Mucosa of stomach (tissue), 1 donor: ENCODE measurements at regions not wholly inside any gene's neighbourhood (a gene's known extent, or its start where the extent isn't known, plus 50 kb on each side); places are given as distances from the start of the nearest gene placed in this dataset.

Source experiments
- H3K27me3 ChIP-seq: one replicate; pipeline ENCODE4 v1.7.0; 2013; ENCODE audit warnings: mild to moderate bottlenecking, low read length; ENCODE audit not compliant: control insufficient read depth, insufficient read depth
- H3K36me3 ChIP-seq: one replicate; pipeline ENCODE4 v1.7.0; 2013; ENCODE audit warnings: low read length; ENCODE audit not compliant: control insufficient read depth, insufficient read depth
- H3K4me1 ChIP-seq: one replicate; pipeline ENCODE4 v1.7.0; 2013; ENCODE audit warnings: mild to moderate bottlenecking, low read length; ENCODE audit not compliant: control insufficient read depth, insufficient read depth
- H3K4me3 ChIP-seq: one replicate; pipeline ENCODE4 v1.7.0; 2013; ENCODE audit warnings: low read length
- H3K9ac ChIP-seq: one replicate; pipeline ENCODE4 v1.7.0; 2013; ENCODE audit warnings: mild to moderate bottlenecking, low read length, moderate library complexity
- H3K9me3 ChIP-seq: one replicate; pipeline ENCODE4 v1.7.0; 2013; ENCODE audit warnings: mild to moderate bottlenecking, low read length, moderate library complexity; ENCODE audit not compliant: control insufficient read depth
- donor health status: Pancreatic carcinoma.

- Histone ChIP-seq H3K9ac (no peak overlapping the region), H3K4me3 (no peak overlapping the region), H3K27me3 (no peaks in the 10 kb centered on the region), H3K4me1 (no peaks in the 10 kb centered on the region), H3K36me3 (no peaks in the 10 kb centered on the region), H3K9me3 (no peaks in the 10 kb centered on the region)
Measured at GRCh38 chr11:134822897-134823296, 410.9 kb upstream of the B3GAT1 start.

GRCh38 chr11:134821422-134821821 lies 409.4 kb upstream of the B3GAT1 start:
- H3K9me3 ChIP-seq, result no peaks in the 10 kb centered on the region
- H3K9ac ChIP-seq, result no peak overlapping the region
- H3K4me3 ChIP-seq, result no peak overlapping the region
- no peaks in the 10 kb centered on the region for H3K36me3 ChIP-seq
- H3K4me1 ChIP-seq, result no peaks in the 10 kb centered on the region
- H3K27me3 ChIP-seq, result no peaks in the 10 kb centered on the region

GRCh38 chr11:134819041-134819440 lies 407.0 kb upstream of the B3GAT1 start:
- Histone ChIP-seq H3K4me1 (no peaks in the 10 kb centered on the region), H3K27me3 (no peaks in the 10 kb centered on the region), H3K9ac (no peak overlapping the region), H3K4me3 (no peak overlapping the region), H3K9me3 (no peaks in the 10 kb centered on the region), H3K36me3 (no peaks in the 10 kb centered on the region)

GRCh38 chr11:134818516-134818915 lies 406.5 kb upstream of the B3GAT1 start:
- H3K9ac ChIP-seq, result no peak overlapping the region
- no peaks in the 10 kb centered on the region for H3K4me1 ChIP-seq
- H3K9me3 ChIP-seq, result no peaks in the 10 kb centered on the region
- H3K4me3 ChIP-seq, result no peak overlapping the region
- H3K36me3 ChIP-seq, result no peaks in the 10 kb centered on the region
- H3K27me3 ChIP-seq, result no peaks in the 10 kb centered on the region

- H3K36me3 ChIP-seq, result no peaks in the 10 kb centered on the region
- no peak overlapping the region for H3K9ac ChIP-seq
- H3K27me3 ChIP-seq, result no peaks in the 10 kb centered on the region
- H3K4me3 ChIP-seq, result no peak overlapping the region
- no peaks in the 10 kb centered on the region for H3K4me1 ChIP-seq
- H3K9me3 ChIP-seq, result no peaks in the 10 kb centered on the region
Measured at GRCh38 chr11:134815404-134815803, 403.4 kb upstream of the B3GAT1 start.

GRCh38 chr11:134807997-134808396 lies 396.0 kb upstream of the B3GAT1 start:
- Histone ChIP-seq H3K9me3 (no peaks in the 10 kb centered on the region), H3K36me3 (no peaks in the 10 kb centered on the region), H3K4me3 (no peak overlapping the region), H3K27me3 (no peaks in the 10 kb centered on the region), H3K4me1 (no peaks in the 10 kb centered on the region), H3K9ac (no peak overlapping the region)

GRCh38 chr11:134802598-134802997 lies 390.6 kb upstream of the B3GAT1 start:
- no peaks in the 10 kb centered on the region for H3K36me3 ChIP-seq
- no peak overlapping the region for H3K9ac ChIP-seq
- peaks cover 8% of the 10 kb centered on the region for H3K27me3 ChIP-seq
- no peaks in the 10 kb centered on the region for H3K9me3 ChIP-seq
- H3K4me3 ChIP-seq, result no peak overlapping the region
- no peaks in the 10 kb centered on the region for H3K4me1 ChIP-seq

- Histone ChIP-seq H3K9ac (no peak overlapping the region), H3K27me3 (peaks cover 8% of the 10 kb centered on the region), H3K4me3 (no peak overlapping the region), H3K4me1 (no peaks in the 10 kb centered on the region), H3K36me3 (no peaks in the 10 kb centered on the region), H3K9me3 (no peaks in the 10 kb centered on the region)
Measured at GRCh38 chr11:134802116-134802515, 390.1 kb upstream of the B3GAT1 start.

GRCh38 chr11:134801570-134801969 lies 389.5 kb upstream of the B3GAT1 start:
- Histone ChIP-seq H3K27me3 (peaks cover 8% of the 10 kb centered on the region), H3K9me3 (no peaks in the 10 kb centered on the region), H3K9ac (no peak overlapping the region), H3K36me3 (no peaks in the 10 kb centered on the region), H3K4me3 (no peak overlapping the region), H3K4me1 (no peaks in the 10 kb centered on the region)

- H3K4me1 ChIP-seq, result no peaks in the 10 kb centered on the region
- no peak overlapping the region for H3K9ac ChIP-seq
- no peaks in the 10 kb centered on the region for H3K36me3 ChIP-seq
- H3K9me3 ChIP-seq, result no peaks in the 10 kb centered on the region
- H3K4me3 ChIP-seq, result no peak overlapping the region
- H3K27me3 ChIP-seq, result peaks cover 8% of the 10 kb centered on the region
Measured at GRCh38 chr11:134800826-134801225, 388.8 kb upstream of the B3GAT1 start.

GRCh38 chr11:134800130-134800529 lies 388.1 kb upstream of the B3GAT1 start:
- H3K9me3 ChIP-seq, result no peaks in the 10 kb centered on the region
- no peak overlapping the region for H3K9ac ChIP-seq
- H3K27me3 ChIP-seq, result peaks cover 8% of the 10 kb centered on the region
- H3K4me3 ChIP-seq, result no peak overlapping the region
- H3K4me1 ChIP-seq, result no peaks in the 10 kb centered on the region
- H3K36me3 ChIP-seq, result no peaks in the 10 kb centered on the region

GRCh38 chr11:134799386-134799785 lies 387.3 kb upstream of the B3GAT1 start:
- H3K27me3 ChIP-seq, result peaks cover 8% of the 10 kb centered on the region
- H3K36me3 ChIP-seq, result no peaks in the 10 kb centered on the region
- no peaks in the 10 kb centered on the region for H3K4me1 ChIP-seq
- no peaks in the 10 kb centered on the region for H3K9me3 ChIP-seq
- H3K4me3 ChIP-seq, result no peak overlapping the region
- H3K9ac ChIP-seq, result no peak overlapping the region

- Histone ChIP-seq H3K27me3 (peaks cover 8% of the 10 kb centered on the region), H3K9me3 (no peaks in the 10 kb centered on the region), H3K9ac (no peak overlapping the region), H3K36me3 (no peaks in the 10 kb centered on the region), H3K4me1 (no peaks in the 10 kb centered on the region), H3K4me3 (no peak overlapping the region)
Measured at GRCh38 chr11:134797411-134798089, 385.5 kb upstream of the B3GAT1 start.
